ENCODE measurements at regions not wholly inside any gene's neighbourhood (a gene's known extent, or its start where the extent isn't known, plus 50 kb on each side); places are given as distances from the start of the nearest gene placed in this dataset.
A peak's percentile ranks its signal among the peaks of the same experiment; 100 is the strongest.
"Not testable (repeated sequence)": the region's sequence is repeated elsewhere in the genome, so short reads cannot be mapped to it uniquely, and the experiment has no call there.

DNA sequence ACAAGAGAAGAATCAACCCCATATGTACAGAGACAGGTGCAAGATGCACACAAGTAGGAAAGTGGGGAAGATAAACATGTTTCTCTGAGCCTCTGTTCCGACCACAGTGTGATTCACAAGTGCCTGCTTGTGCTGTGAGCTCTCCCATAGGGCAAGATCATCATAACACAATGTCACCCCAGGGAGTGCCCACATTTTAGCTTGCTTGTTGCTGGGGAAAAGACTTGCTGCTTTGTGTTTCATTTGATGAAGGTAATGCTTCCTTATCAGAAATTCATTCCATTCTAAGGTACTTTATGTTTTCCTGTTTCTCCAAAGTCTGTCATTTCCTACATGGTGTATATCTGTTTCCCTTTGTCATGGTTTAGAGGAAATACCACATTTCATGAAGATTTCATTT, 304.5 kb upstream of the DIPK2B start:
- DNase-seq (ENCODE audit: low read depth in 2 of 2), result no peak

DNA sequence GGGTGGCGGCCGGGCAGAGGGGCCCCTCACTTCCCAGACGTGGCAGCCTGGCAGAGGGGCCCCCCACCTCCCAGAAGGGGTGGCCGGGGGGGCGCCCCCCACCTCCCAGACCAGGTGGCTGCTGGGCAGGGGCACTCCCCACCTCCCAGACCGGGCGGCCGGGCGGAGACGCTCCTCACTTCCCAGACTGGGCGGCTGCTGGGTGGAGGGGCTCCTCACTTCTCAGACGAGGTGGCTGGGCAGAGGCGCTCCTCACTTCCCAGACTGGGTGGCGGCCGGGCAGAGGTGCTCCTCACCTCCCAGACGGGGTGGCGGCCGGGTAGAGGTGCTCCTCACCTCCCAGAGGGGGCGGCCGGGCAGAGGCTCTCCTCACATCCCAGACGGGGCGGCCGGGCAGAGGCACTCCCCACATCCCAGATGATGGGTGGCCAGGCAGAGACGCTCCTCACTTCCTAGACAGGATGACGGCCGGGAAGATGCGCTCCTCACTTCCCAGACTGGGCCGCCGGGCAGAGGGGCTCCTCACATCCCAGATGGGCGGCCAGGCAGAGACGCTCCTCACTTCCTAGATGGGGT, 303.2 kb upstream of the DIPK2B start:
- not testable (repeated sequence) for DNase-seq (ENCODE audit: low read depth in 2 of 2)

DNA sequence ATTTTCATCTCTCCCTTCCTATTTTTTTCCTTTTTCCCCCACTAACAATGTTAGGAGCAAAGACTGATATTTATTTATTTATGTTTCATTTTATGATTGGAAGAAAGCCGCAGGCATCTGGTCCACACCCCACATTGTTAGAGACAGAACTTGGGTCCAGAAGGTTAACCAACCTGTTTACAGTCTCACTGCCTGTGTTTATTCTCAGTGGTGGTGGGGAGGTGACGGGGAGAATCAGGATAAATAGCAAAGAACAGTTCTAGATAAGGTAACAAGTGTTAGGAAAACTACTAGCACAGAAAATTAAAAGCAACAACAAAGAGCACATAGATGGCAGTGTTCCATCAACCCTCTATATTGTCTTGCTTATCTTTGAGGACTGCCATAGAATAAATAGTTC, 301.7 kb upstream of the DIPK2B start:
- no peak for DNase-seq (ENCODE audit: low read depth in 2 of 2)

DNA sequence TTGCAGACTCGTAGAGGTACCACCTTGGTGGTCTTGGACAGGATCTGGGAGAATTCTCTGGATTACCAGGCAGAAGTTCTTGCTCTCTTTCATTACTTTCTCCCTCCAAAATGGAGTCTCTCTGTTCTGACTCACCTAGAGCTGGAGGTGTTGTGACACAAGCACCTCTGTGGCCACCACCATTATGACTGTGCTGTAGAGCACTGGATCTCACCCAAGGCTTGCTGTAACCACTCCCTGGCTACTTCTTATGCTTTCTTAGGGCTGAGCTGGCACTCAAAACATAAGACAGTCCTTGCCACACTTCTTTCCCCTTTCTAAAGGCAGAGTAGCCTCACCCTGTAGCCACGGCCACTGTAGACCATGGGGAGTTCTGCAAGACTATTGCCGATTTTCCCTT, 296.6 kb upstream of the DIPK2B start:
- no peak for DNase-seq (ENCODE audit: low read depth in 2 of 2)

DNA sequence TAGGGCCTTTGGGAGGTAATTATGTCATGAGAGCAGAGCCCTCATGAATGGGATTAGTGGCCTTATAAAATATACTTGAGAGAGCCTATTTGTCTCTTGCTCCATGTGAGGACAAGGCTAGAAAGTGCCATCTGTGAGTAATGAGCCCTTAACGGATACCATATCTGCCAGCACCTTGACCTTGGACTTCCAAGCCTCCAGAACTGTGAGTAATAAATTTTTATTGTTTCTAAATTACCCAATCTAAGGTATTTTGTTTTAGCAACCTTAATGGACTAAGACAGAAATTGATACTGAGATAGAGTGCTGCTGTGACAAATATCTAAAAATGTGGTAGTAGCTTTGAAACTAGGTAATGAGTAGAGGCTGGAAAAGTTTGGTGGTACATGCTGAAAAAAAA, 285.0 kb upstream of the DIPK2B start:
- DNase-seq (ENCODE audit: low read depth in 2 of 2), result no peak

DNA sequence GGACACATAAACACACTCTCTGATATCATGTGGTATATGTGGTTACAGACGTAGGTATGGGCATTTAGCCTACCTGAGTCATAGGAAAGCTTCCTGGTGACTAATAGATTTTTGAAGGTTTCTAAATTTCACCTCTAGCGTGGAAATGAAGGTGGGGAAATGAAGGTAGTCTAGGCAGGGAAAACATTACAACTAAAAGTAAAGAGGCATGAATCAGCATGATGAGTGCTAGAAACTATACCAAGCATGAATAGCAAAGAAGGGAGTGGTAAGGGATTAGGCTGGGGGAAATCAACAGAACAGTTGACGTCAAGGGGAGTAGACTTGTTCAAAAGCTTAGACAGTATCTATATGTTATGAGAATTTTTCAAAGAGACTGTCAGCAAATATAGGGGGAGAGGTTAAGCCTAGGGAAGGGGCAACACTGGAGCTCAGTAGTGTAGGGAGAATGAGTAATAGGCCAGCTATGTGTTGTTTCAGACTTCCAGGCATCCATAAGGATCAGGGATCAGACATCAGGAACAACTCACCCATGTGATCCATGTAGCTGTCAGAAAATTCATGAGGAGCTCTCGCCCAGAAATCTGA, 279.3 kb upstream of the DIPK2B start:
- peak; percentile 89 to 91 for DNase-seq (ENCODE audit: low read depth in 2 of 2)

DNA sequence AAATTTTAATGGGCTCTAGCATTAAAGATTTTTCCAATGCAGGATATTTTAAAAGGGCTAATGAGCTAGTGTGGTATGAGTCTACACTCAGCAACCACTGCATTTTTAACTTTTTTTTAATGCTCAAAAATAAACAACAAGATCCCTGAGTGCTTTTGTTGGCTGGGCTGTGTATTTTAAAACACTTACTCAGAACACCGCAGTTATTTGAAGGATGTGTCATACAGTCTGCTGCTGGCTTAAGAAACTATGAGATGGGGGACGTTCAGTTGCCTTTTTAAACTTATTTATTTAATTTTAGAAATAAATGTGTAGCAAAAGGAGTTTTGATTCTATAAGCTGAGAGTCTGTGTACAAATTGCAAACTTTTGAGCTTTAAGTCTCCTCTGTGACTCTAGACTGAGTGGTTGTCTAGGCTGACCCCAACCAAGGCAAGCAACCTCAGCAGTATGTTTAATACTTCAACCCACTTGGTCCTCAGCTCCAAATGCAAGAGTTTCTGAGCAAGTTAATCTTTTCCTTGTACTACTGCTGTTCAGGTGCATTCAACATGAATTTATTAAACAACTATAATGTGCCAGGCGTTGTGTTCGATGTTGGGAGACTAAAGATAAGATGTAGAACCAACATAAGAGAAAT, 278.6 kb upstream of the DIPK2B start:
- DNase-seq (ENCODE audit: low read depth in 2 of 2), result peak; percentile 81 to 84

DNA sequence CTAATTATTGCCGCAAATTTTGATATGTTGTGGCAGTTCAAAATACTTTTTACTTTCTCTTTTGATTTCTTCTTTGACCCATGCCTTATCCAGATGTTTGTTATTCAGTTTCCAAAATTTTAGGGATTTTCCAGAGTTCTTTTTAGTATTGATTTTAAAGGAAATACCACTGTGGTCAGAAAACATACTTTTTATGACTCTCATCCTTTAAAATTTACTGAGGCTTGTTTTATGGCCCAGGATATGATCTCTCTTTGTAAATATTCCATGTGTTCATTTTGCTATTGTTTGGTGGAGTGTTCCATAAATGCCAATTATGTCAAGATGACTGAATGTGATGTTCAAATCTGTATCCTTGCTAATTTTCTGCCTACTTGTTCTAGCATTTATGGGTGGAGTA, 272.3 kb upstream of the DIPK2B start:
- DNase-seq (ENCODE audit: low read depth in 2 of 2), result peak; percentile 74 to 81

DNA sequence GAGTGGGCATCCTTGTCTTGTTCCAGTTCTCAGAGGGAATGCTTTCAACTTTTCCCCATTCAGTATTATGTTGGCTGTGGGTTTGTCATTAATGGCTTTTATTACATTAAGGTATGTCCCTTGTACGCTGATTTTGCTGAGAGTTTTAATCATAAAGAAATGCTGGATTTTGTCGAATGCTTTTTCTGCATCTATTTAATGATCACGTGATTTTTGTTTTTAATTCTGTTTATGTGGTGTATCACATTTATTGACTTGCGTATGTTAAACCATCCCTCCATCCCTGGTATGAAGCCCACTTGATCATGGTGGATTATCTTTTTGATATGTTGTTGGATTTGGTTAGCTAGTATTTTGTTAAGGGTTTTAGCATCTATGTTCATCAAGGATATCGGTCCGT, 266.9 kb upstream of the DIPK2B start:
- DNase-seq (ENCODE audit: low read depth in 2 of 2), result not testable (repeated sequence)

DNA sequence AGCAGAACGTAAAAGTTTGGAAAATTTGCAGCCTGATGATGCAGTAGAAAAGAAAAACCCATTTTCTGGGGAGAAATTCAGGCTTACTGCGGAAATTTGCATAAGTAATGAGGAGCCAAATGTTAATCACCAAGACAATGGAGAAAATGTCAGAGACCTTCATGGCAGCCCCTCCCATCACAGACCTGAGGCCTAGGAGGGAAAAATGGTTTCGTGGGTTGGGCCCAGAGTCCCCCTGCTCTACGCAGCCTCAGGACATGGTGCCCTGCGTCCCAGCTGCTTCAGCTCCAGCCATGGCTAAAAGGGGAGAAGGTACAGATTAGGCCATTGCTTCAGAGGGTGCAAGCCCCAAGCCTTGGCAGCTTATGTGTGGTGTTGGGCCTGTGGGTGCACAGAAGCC, 255.1 kb upstream of the DIPK2B start:
- not testable (repeated sequence) for DNase-seq (ENCODE audit: low read depth in 2 of 2)

DNA sequence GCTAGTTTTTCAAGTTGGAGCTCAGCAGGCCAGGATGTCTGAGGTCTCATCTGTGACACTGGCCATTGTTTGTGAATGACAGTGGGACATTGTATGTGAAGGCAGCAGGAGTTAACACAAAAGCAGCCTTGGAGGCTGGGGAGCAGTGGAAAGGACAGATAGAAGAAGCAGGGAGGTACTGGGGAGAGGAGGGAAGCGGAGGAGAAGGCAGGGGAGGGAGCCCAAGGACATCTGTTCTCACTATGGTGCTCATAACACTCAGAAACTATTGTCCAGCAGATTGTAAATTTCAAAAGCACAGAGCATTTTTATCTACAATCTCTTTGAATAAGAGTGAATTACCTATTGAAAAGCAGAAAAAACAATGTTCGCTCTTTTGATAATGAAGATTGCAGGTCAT, 253.6 kb upstream of the DIPK2B start:
- no peak for DNase-seq (ENCODE audit: low read depth in 2 of 2)

DNA sequence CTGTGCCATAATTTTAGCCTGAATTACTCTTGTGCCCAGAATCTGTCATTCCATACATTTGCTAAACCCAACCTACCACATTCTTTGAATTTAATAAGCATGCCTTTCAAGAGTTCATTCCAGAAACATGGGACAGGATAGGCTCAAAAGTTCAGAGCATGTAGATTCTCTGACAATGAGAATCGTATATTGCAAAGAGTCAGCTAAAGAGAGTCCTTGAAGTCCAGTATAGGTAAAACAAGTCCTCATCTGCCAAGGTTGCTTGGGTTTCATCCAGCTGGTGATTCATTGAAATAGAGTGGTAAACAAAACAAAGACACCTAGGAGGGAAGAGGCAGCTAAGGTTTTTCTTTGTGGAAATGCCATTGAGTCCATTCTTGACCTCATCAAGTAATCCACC, 249.3 kb upstream of the DIPK2B start:
- DNase-seq (ENCODE audit: low read depth in 2 of 2), result no peak

DNA sequence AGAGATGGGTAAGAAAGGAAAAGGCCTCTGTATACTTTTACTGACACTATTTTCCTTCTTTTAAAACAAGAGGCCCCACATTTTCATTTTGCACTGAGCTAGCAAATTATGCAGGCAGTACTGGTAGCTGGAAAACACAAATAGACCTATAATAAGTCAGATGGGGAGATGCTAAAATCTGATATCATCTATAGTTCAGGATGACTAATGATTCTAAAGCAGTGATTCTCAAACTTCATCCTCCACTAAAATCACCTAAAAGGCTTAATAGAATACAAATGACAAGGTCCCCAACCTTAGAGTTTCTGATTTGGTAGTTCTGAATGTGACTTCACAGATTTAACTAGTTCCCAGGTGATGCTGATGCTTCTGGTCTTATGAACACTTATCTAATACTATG, 247.3 kb upstream of the DIPK2B start:
- no peak for DNase-seq (ENCODE audit: low read depth in 2 of 2)

DNA sequence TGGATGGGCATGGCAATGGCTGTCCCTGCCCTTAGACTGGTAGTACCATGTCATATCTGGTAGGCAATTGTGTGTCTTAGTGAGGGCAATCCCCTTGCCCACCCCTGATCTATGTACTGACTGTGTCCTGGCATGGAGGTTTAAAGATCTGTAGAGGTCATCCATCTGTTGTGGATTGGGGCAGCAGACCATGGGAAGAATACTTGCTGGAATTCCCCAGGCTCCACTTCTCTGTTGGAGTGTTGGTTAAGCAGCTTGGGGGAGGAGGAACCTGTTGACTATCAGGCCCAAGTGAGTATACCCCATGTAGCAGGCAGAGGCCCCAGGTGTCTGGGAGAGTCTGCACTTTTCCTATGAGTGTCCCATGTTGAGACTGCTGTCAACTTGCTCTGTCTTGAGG, 246.7 kb upstream of the DIPK2B start:
- DNase-seq (ENCODE audit: low read depth in 2 of 2), result no peak

DNA sequence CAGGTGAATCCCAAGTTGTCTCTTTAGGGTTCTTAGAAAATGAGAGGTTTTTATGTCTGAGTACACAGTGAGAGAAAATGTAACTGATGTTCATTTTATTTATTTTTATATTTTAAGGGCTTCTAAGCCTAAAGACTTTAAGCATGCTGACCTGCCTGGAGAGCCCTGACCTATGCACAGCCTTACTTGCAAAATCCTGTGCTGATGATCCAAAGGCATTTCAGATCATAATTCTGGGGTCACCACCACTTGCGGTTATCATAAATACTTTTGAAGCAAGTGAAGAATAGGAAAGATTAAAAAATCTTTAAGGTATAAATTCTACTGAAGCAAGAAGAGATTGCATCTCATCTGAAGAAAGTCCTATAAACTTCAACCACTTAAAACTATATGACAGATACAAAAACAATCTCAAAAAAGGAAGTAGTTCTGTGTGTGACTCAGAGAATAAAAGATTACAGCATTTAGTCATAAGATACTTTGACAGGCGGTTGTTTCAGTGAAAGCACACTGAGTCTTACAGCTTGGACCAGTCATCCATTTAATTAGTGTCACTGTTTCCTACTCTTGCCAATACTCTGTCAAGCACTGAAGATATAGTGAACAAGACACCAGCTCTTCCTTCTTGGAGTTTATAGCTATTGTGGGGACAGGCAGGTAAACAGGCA, 245.2 kb upstream of the DIPK2B start:
- peak; percentile 55 to 62 for DNase-seq (ENCODE audit: low read depth in 2 of 2)

DNA sequence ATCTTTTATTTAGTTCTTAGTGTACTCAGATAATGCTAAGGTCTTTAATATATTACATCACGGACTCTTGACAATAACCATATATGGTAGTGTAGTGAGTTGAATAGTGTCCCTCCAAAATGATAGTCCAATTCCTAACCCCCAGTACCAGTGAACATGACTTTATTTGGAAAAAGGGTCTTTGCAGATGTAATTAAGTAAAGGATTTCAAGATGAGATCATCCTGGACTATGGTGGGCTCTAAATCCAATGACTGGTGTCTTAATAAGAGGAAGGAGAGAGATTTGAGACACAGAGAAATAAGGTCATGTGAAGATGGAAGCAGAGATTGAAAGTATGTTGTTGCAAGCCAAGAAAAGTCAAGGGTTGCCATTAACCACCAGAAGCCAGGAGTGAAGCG, 236.5 kb upstream of the DIPK2B start:
- DNase-seq (ENCODE audit: low read depth in 2 of 2), result no peak

DNA sequence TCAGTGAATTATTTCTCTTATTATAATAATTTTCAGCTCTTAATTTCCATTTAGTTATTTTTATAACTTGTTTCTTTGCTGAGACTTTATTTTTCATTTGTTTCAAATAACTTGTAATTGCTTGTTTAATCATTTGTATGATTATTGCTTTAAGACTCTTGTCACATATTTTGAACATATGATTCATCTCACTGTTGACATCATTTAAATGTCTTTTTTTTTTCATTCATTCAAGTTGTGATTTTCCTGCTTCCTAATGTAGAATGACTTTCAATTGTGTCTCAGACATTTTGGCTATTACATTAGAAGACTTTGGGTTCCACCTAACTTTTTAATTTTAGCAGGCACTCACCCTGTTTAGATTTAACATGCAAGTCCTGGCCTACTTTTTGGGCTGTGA, 234.8 kb upstream of the DIPK2B start:
- no peak for DNase-seq (ENCODE audit: low read depth in 2 of 2)

DNA sequence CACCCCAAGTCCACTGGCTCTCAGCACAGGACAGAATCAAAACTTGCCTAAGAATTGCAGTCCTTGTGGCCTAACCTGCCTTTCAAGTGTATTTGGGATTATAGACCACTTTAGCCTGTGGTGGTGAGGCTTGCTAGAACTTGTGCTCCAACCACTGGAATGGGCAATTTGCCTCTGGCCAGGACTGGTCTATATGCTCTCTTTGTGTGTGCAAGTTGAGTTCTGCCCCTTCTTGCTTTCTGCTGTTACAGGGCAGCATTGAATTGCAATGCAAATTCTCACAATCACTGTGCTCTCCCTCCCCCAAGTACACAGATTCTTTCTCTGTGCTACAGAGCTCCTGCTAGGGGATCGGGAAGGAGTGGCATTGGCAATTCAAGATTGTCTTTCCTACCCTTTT, 233.6 kb upstream of the DIPK2B start:
- DNase-seq (ENCODE audit: low read depth in 2 of 2), result no peak

DNA sequence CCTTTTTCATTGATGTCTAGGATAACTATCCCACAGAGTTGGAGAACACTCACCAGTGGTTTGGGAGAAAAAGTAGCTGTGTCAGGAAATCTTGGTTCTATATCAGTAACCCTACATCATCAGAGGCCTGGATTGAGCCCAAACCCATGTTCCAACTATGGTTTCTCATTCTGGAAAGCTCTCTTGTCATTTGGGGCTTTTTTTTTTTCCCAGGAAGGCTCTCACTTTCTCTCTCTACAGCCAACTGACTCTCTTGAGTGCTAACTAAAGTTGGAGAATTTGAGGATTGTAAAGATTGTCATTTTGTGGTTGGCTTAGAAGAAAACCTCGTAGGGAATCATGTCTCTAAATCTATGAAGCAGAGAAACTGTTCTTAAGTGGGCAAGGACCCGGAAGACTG, 228.2 kb upstream of the DIPK2B start:
- no peak for DNase-seq (ENCODE audit: low read depth in 2 of 2)

DNA sequence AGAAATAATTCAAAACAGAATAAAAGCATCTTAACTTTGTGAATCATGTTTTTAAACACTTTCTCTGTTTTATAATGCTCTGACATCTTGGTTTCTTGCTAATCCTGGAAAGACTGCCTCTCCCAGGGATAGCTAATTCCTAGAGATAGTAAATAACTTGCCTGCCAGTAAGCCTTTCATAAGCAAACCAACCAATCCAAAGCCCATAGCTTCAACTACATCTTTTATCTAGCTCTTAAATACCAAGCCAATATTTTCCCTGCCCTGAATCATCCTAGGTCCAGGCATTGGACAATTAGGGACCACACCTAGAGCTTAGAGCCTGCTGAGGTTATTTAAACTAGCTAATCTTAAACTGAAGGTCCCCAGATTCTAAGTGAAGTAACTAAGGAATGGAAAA, 223.7 kb upstream of the DIPK2B start:
- no peak for DNase-seq (ENCODE audit: low read depth in 2 of 2)

DNA sequence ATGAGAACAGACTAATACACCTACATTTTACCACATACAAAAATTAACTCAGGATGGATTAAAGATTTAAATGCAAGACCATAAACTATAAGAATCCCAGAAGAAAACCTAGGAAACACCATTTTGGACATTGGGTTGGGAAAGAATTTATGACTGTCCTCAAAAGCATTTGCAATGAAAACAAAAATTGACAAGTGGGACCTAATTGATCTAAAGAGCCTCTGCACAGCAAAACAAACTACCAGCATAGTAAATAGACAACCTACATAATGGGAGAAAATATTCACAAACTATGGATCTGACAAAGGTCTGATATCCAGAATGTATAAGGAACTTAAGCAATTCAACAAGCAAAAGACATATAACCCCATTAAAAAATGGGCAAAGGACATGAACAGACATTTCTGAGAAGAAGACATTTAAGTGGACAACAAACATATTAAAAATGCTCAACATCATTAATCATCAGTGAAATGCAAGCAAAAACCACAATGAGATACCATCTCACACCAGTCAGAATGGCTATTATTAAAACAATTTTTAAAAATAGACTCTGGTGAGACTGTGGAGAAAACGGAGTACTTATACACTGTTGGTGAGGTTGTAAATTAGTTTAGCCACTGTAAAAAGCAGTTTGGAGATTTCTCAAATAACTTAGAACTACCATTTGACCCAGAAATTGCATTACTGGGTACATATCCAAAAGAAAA, 221.7 kb upstream of the DIPK2B start:
- no peak for DNase-seq (ENCODE audit: low read depth in 2 of 2)

DNA sequence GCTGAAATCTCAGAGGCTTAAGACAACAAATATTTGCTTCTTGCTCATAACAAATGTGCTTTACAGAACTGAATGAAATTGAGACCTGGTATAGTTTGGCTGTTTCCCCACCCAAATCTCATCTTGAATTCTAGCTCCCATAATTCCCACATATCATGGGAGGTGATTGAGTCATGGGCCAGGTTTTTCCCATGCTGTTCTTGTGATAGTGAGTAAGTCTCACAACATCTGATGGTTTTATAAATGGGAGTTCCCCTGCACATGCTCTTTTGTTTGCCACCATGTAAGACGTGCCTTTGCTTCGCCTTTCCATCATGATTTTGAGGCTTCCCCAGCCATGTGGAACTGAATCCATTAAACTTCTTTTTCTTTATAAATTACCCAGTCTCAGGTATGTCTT, 221.1 kb upstream of the DIPK2B start:
- DNase-seq (ENCODE audit: low read depth in 2 of 2), result no peak

DNA sequence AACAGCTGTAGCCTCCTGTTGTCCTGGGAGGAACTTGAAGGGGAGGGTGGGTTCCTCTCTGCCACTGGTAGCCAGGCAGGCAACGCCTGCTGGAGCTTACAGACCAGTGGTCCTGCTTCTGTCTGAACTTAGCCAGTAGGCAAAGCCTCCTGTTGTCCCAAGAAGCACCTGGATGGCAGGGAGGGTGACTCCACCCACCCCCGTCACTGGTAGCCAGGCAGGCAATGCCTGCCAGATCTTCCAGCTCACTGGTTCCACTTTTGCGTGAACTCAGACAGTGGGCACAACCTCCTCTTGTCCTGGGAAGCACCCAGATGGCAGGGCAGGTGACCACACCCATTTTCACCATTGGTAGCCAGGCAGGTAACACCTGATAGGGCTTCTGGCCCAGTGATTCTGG, 203.5 kb upstream of the DIPK2B start:
- no peak for DNase-seq (ENCODE audit: low read depth in 2 of 2)
